GM21576 (cell line): ENCODE measurements at regions not wholly inside any gene's neighbourhood (a gene's known extent, or its start where the extent isn't known, plus 50 kb on each side); places are given as distances from the start of the nearest gene placed in this dataset.
"Not testable (repeated sequence)": the region's sequence is repeated elsewhere in the genome, so short reads cannot be mapped to it uniquely, and the experiment has no call there.

Experiments used
- ATAC-seq: cut with Tn5 transposase; IDR thresholded peaks from one replicate; pipeline ENCODE4 v1.9.1; 2021; ENCODE audit warnings: mild to moderate bottlenecking, moderate library complexity; ENCODE audit not compliant: unreplicated experiment

DNA sequence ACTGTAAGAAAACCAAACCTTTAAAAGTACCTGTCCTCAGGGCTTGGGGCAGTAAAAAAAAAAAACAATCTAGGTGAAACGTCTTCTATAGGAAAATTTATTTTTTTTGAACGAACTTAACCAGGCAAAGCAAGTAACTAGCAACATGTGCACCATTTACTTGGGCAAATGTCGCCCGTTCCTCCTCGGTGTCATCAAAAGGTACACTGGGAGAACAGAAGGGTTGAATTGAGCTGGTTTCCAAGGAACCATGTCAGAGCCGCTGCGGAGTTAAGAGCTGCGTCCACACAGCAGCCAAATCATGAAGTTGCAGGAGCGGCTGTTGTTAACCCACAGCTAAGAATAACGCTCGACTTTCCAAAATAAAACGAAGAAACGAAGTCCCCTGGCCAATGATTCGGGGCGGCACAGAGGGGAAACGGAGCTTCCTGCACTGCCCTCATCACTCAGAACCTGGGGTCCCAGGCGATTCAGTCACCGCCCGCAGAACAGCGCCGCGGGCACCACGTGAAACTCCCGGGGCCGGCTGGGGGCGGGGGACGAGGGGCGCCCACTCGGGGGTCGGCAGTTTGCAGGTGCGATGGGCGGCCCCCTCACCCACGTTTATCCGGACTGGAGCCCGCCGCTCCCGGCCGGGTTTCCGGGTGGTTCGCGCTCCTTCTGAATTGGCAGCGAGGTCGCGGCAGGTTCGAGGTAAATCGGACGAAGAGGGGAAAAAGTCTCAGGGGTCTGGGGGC is 53.6 kb upstream of the PLGLB1 start:
- peak; percentile 10 for ATAC-seq

DNA sequence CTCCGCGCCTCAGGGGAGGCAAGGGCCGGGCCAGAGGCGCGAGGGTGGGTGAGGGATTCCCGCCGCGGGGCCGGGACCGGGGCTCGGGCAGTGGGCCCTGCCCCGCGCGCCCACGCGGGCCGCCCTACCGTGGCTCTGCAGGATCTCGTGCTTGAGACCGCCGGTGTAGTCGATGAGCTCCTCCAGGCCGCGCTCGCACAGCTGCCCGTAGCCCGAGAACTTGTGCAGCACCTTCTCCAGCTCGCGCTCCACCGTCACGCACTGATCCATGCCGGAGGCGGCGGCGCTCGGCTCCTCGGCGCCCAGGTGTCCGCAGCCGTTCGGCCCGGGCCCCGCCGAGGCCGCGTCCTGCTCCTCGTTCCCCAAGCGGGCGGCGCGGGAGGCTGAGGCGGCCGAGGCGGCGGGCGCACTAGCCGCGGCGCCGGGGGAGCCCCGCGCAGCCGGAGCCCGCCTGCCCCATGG is 54.2 kb upstream of the PLGLB1 start:
- ATAC-seq = peak; percentile 28

DNA sequence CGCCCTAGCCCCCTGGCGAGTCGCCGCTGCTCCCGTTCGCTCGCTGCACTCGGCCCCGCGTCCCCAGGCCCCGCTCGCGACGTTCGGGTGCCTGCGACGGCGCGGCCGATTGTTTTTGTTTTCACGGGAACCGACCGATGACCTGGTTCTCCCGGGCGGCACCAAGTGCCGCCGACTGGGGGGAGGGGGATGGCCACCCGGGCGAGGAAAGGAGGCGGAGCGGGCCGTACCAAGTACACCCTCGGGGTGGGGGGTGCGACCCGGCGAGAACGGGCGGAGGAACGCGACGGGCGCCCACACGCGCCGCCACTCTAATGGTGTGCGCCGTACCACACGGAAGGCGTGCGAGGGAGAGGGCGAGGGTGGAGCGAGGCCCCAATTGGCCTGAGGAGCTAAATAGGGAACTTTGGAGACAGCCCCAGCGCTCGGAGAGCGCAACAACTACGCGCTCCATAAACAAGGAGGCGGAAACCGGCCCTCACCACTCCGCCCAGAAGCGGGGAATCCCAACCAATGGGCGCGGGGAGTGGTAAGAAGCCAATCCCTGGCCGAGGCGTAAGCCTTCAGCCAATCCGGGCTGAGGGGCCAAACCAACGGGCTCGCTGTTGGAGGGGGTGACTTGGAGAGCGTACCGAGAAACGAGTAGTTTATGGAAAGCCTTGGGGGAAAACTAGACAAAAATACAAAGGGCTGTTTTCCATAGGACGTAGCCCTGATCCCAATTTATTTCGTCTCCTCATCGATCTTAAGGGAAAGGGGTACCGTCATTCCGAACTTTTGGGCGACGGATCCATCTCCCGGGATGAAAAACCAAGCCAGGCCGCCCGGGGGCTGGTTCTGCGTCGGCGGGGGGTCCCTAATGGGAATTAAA is 54.8 kb upstream of the PLGLB1 start:
- ATAC-seq = peak; percentile 90

DNA sequence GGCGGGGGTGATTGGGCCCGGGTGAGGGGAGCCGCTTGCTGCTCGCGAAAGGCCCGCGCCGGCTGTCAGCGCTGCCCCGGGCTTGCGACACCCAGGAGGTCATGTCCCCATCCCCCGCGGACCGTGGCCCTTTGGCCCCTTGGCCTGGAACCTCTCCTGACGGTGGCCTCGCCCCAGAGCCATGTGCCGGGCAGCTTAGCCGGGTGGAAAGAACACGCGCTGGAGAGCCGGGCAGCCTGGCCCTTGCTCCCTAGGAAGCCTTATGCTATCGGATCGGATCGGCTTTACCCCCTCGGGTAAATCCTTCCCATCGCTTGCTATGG is 55.4 kb upstream of the PLGLB1 start:
- not testable (repeated sequence) for ATAC-seq

DNA sequence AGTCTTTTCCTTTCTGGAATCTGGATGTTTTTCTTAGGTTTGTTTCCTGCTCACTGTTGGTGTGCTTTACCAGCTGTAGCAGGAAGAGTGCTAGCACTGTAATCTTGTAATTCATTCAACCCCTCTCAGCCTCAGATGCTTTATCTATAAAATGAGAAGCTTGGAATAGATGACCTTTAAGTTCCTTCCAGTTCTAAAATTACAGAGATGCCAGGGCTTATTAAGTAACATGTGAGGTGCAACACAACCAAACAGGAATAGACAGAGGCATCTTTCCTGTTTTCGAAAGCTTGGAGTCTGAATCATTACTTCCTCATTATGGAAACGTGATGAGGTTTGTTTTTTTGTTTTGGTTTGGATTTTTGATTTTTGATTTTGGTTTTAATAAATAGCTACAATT is 60.1 kb upstream of the PLGLB1 start:
- ATAC-seq = not testable (repeated sequence)

DNA sequence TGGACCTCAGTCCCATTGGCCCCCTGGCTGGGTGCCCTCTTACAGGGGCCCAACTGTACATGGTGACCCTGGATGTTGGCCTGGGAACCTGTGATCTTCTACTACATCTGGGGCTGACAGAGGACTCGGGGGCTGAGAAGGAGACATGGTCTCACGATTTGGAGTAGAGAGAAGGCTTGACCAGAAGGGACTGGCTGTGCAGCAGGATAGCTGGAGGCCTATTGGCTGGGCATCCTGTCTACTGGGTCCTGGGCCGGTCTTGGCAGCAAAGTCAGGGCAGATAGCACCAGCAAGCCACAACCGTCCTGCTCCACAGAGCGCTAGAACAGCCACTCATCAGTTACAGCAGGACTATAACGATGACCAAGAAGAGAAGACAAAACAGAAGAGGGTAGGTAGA is 66.4 kb upstream of the PLGLB1 start:
- ATAC-seq = not testable (repeated sequence)

DNA sequence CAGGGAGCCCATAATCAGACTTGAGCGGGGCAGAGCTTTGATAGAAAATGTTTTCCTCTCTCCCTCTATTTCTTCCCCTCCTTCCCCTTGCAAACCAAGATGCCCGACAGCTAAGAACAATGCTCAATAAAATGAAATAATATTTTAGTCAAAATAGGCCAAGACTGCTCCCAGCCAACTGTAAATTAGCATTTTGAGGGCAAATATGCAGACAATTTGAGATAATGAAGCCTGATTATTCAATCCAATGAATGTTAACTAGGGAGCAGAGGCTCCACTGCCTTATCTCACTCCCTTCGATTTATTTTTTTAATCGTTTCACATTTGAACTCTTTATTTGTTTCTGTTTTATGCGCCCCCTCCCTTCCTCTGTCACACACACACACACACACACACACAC is 67.8 kb upstream of the PLGLB1 start:
- ATAC-seq = not testable (repeated sequence)

DNA sequence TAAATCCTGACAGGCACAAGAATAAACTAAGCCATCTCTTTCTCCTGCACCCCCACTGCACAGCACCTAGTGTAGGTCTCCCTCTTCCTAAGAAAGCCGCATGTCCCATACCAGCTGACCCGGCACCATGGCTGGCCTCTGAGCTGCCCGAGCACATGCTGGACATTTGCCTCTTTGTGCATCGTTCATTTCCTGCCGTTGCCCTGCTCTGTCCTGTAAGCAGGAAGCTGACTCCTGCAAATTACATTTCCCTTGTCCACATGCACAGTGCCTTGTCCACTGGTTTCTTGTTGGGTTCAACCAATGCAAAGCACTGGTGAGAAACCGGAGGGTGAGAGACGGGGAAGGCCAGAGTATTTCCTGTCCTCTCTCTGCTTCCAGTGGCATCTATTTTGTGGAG is 71.6 kb upstream of the PLGLB1 start:
- not testable (repeated sequence) for ATAC-seq

DNA sequence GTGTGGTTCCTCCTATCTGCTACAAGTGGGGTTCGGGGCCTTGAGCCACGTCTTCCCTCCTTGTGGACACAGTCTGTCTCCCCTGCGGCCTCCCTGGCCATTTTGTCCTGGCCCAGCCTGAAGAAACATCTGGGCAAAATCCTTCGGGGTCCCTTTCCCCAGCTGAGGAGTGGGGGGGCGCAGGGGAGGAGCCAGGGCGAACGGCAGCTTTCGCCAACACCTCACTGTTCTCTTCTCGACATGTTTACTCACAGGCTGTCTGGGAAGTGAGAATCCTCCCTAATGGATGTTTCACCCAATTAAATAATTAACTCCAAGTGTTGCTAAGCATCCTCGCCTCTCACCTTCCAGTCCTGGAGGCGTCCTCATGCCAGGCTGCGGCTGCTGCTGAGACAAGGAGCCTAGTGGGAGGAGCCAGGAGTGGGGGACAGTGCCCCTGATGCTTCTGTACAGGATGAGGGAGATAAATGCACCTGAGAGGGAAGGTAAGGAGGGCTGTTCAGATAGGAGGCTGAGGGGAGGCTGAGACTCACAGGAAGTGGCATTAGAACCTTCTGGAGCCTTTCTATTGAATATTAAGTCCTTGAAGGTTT is 72.4 kb upstream of the PLGLB1 start:
- ATAC-seq = not testable (repeated sequence)

DNA sequence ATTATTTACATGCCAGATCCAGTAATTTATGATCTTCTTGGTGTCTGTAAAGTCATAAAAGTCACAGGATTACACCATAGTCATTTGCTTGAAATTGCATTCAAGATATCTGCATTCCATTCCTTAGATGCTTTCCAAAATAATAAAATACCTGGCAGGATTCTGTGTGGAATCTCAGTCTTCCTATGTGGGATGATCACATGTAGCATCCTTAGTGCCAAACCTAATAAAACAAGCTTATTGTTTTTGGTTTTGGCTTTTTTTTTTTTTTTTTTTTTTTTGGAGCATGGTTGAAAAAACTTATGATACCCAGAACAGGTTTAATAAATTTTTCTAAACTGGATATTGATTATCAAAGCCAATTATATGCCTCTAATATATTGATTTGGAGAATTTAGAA is 74.2 kb upstream of the PLGLB1 start:
- ATAC-seq = not testable (repeated sequence)

DNA sequence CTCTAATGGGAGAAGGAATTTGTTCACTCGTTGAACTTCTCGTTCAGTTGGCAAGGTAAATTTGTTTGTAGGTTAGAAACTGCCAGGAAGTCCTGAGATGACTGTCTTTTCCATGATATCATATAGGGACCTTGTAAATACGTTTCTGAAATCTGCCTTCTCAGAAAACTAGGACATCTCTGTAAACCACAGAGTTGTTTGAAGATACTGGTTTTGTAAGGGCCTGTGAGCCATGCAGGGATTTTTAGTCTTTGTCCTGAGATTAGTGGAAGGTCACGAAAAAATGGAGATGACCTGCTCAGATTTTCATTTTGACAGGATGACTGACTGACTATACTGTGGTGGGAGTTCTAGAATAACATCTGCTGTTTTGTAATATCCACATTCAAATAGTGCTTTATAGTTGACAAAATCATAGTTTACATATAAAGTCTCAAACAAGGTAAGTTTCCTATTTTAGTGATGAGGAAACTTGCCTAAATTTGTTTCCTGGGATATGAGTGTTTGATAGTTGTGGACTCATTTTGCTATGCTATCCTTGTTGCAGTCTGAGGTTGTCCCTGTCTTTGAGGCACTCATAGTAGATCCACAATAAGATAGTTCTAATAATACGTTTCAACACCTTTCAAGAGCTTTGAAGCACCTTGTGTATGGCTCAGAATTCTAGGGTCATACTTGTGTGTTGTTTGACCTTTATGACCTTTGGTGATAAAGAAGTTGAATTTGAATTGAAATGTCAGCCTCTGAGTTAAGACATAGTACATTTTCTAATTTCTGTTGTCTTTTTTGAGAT is 107.3 kb upstream of the PLGLB1 start:
- not testable (repeated sequence) for ATAC-seq

DNA sequence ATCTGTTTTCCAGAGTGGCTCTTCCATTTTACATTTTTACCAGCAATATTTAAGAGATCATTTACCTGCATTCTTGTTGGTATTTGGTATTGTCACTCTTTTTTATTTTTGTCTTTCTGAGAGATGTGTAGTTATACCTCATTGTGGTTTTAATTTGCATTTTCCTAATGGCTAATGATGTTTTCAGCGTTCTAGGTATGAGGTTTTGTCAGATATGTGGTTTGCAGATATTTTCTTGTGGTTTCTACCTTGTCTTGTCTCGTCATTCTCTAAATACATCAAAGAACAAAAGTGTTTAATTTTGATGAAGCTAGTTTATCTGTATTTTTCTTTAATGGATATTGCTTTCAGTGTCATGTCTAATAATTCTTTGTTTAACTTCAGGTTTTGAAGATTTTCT is 110.9 kb upstream of the PLGLB1 start:
- ATAC-seq = not testable (repeated sequence)

DNA sequence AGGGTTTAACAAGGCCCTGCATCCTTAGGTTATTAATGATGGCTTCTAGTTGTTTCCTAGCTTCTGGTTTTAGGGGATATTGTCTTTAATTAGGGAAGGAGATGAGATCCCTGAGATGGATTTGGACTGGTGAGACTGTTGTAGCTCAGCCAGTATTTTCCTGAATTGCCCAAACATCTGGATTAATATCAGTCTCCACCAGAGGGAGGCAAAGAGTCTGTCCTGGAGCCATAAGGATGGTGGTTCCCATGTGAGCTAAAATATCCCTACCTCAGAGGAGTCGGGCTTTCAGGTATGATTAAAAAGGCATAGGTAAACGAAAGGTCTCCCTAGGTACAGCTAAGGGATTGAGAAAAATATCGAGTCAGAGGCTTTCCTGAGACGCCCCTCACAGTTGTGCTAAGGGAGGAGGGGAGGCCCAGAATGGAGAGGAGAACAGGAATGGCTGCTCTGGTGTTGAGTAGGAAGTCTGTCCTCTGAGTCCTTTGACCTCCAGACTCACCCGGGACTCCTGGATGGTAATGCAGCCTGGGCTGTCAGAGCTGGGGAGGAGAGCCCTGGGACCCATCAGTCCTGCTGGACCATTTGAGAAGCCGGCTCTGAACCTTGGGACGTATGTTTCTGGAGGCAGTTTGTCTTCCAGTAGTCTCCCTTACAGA is 130.3 kb upstream of the PLGLB1 start:
- not testable (repeated sequence) for ATAC-seq

DNA sequence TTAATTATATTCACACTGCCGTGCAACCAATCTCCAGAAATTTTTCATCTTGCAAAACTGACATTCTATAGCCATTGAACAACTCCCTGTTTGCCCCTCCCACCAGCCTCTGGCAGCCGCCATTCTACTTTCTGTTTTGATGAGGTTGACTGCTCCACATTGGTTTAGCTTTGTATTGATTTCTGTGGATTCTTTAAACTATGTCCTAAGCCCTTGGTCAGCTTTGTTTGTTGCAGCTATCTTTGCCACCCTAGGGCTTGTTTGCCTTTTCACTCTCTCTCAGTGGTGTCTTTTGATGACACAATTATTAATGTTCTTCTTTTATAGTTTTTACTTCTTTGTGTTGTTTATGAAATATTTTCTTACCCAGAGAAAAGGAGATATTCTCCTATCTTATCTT is 152.8 kb upstream of the PLGLB1 start:
- ATAC-seq = not testable (repeated sequence)

DNA sequence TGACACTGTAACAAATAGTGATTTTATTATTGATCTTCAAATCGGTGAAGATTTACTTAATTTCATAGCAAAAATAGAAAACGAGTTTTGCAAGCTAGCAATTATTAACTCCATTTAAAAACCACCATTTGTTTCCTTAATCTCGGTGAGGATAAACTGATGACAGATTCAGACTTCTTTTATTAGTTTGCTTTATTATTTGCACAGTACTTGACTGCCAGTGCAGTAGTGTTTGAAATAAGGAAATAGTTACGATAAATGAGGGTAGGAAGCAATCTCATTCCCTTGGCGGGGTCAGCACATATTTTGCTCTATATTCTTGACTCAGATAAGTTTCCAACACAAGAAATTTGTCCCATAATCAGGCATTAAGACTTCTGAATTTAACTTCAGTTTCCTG is 161.7 kb upstream of the PLGLB1 start:
- ATAC-seq = not testable (repeated sequence)

DNA sequence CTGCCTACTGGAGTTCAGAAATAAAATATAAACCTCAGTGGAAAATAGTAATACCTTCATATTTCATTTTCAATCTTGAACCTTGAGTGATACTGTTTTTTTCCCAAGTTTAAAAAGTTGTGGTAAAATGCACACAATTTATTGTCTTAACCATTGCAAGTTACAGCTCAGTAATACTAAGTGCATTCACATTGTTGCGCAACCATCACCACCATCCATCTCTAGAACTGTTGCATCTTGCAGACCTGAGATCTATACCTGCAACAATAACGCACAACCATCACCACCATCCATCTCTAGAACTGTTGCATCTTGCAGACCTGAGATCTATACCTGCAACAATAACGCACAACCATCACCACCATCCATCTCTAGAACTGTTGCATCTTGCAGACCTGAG is 162.6 kb upstream of the PLGLB1 start:
- not testable (repeated sequence) for ATAC-seq

DNA sequence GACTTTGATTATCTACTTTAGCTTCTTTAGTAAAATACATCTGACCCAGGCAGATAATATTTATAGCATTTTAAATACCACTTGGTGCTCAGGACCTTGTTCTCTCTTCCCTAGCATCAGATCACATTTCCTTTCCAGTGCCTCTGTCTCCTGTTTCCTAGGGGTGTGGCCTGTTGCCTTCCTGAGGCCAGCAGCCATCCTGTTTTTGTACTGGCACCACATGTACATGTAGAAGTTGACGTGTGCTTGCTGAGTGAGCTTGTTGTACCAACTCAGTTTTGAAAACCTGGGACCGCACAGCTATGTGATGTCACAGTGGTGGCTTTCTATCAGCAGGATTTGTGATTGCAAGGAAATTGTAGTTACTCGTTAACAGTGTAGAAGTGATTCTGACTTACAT is 167.6 kb upstream of the PLGLB1 start:
- not testable (repeated sequence) for ATAC-seq

DNA sequence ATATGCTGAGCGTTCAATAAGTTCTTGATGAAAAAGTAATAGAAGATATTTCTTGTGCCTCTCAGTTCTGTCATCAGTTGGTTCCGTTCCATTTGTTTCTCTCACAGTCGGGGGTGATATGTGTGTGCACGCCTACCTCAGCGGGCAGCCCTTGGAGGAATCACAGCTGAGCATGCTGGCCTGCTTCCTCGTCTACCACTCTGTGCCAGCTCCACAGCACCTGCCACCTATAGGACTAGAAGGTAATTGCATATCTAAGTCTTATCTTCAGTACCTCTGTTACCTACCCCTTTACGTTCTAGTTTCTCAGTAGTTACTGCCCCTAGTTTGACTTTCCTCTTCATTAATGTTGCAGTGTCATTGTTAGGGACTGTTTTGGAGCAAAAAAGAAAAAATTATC is 171.7 kb upstream of the PLGLB1 start:
- peak; percentile 90 for ATAC-seq

DNA sequence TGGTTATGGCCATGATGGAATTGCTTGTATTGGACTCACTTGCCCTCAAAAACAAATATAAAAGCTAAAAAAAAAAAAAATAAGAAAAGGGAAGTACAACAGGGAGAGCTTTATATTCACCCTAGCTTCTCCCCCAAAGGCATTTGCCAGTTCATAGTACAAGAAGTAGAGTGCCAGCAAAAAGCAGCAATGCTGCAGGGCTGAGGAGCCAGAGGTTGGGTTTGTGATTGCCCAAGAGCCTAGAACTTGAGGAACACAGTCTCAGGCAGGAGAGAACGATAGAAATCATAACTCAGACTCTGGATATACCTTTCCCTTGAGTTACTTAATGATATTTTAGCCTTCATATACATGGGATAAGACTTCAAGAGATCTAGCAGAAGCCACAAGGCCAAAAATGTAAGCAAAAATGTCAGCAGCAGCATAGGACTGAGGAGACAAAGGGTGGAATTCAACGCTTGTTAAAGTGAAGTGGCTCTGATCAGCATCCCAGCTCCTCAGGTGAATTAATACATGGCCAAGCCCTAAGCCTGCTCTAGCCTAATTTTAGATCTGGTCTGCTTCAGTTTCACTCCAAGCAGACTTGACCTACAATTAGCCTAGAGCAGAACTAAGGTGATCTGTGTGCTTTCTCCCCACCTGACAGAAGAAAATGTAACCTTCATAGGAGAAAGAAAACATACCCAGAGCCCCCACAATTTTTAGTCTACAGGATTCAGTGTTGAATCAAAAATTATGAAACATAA is 172.8 kb upstream of the PLGLB1 start:
- ATAC-seq = not testable (repeated sequence)
